ENCODE measurements at regions not wholly inside any gene's neighbourhood (a gene's known extent, or its start where the extent isn't known, plus 50 kb on each side); places are given as distances from the start of the nearest gene placed in this dataset.

GRCh38 chr22:48051796-48052620, 1289.6 kb downstream of the TBC1D22A start:
- TF ChIP-seq EP300 (IDR thresholded peaks at IDR 0.05) = no peak
- TF ChIP-seq POLR2A (IDR thresholded peaks at IDR 0.05) = no peak
- no peak for TF ChIP-seq POLR2AphosphoS5 (IDR thresholded peaks at IDR 0.05)
- TF ChIP-seq, protein P1, sequence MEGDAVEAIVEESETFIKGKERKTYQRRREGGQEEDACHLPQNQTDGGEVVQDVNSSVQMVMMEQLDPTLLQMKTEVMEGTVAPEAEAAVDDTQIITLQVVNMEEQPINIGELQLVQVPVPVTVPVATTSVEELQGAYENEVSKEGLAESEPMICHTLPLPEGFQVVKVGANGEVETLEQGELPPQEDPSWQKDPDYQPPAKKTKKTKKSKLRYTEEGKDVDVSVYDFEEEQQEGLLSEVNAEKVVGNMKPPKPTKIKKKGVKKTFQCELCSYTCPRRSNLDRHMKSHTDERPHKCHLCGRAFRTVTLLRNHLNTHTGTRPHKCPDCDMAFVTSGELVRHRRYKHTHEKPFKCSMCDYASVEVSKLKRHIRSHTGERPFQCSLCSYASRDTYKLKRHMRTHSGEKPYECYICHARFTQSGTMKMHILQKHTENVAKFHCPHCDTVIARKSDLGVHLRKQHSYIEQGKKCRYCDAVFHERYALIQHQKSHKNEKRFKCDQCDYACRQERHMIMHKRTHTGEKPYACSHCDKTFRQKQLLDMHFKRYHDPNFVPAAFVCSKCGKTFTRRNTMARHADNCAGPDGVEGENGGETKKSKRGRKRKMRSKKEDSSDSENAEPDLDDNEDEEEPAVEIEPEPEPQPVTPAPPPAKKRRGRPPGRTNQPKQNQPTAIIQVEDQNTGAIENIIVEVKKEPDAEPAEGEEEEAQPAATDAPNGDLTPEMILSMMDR (IDR thresholded peaks at IDR 0.05) = no peak
- WGBS, 5 donors = 87 to 92% (median 88%) methylated on average over 7 to 11 of the region's 11 CpGs
- H3K27me3 ChIP-seq = peaks cover 0 to 29% (median 0%) of the 10 kb centered on the region in 3 donors

DNA sequence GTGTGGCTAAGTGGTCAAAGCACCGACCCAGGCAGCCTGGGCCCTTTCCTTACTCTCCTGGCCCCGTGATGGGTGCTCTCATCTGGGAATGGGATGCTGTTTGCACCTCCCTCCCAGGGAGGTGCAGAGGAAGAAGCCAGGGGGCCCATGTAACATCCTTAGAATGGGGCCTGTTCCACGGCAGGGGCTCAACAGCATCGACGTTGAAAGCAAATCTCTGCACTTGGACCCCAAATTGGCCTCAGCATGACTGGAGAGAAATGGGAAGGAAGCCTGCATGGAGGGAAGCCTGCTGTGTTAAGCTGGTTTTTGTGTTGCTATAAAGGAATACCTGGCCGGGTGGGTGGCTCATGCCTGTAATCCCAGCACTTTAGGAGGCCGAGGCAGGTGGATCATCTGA, 1288.4 kb downstream of the TBC1D22A start:
- WGBS, 5 donors = 74 to 91% (median 87%) methylated on average over 7 of the region's 7 CpGs
- intact Hi-C loops (cut with DNase I; ENCODE audit: low total_unique reads) = no loop called here
- TF ChIP-seq POLR2A (IDR thresholded peaks at IDR 0.05) (no peak), EP300 (IDR thresholded peaks at IDR 0.05) (no peak), POLR2AphosphoS5 (IDR thresholded peaks at IDR 0.05) (no peak)
- TF ChIP-seq, protein P1 (IDR thresholded peaks at IDR 0.05) = no peak

More at GRCh38 chr22:48051796-48052620, 1289.6 kb downstream of the TBC1D22A start:
- intact Hi-C loops (cut with DNase I; ENCODE audit: low total_unique reads) = no loop called here
- H3K9me3 ChIP-seq = no peaks in the 10 kb centered on the region
- no peak for DNase-seq
- no peaks in the 10 kb centered on the region for H3K36me3 ChIP-seq
- no peak overlapping the region for H3K4me3 ChIP-seq
- no peak overlapping the region for H3K27ac ChIP-seq
- H3K4me1 ChIP-seq = no peaks in the 10 kb centered on the region

DNA sequence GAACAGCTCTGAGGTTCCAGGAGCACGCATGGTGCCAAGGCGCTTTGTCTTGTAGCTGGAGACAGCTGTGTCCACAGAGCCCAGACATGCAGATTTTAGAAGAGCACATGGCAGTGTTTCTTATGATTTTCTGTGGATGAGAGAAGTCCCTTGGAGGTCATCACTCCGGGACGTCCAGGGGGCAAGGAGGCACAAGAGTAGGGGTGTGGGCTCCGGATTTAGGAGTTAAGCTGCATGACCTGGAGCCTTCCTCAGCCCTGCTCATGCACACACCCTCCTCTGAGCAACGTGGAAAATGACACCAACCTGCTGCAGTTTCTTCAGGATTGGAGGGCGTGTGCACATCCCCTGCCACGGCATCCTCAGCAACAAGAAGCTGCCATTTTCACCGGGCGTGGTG, 1286.7 kb downstream of the TBC1D22A start:
- Histone ChIP-seq H3K9me3 (no peaks in the 10 kb centered on the region), H3K4me1 (no peaks in the 10 kb centered on the region), H3K36me3 (no peaks in the 10 kb centered on the region), H3K4me3 (no peak overlapping the region), H3K27ac (no peak overlapping the region), H3K27me3 (peaks cover 0 to 24% (median 0%) of the 10 kb centered on the region in 3 donors)
- no peak for DNase-seq
- 60 to 74% (median 70%) methylated on average over 10 of the region's 10 CpGs for WGBS, 5 donors
- intact Hi-C loops (cut with DNase I; ENCODE audit: low total_unique reads) = no loop called here
- TF ChIP-seq EP300 (IDR thresholded peaks at IDR 0.05) (no peak), POLR2A (IDR thresholded peaks at IDR 0.05) (no peak), POLR2AphosphoS5 (IDR thresholded peaks at IDR 0.05) (no peak)
- TF ChIP-seq, protein P1 (IDR thresholded peaks at IDR 0.05) = no peak

More for the DNA sequence above, 1288.4 kb downstream of the TBC1D22A start:
- no peaks in the 10 kb centered on the region for H3K9me3 ChIP-seq
- H3K27ac ChIP-seq = no peak overlapping the region
- no peak overlapping the region for H3K4me3 ChIP-seq
- no peak for DNase-seq
- H3K27me3 ChIP-seq = peaks cover 0 to 23% (median 0%) of the 10 kb centered on the region in 3 donors
- H3K4me1 ChIP-seq = no peaks in the 10 kb centered on the region
- no peaks in the 10 kb centered on the region for H3K36me3 ChIP-seq

- Histone ChIP-seq H3K36me3 (no peaks in the 10 kb centered on the region), H3K27ac (no peak overlapping the region), H3K9me3 (no peaks in the 10 kb centered on the region), H3K4me1 (no peaks in the 10 kb centered on the region), H3K27me3 (peaks cover 0 to 24% (median 0%) of the 10 kb centered on the region in 3 donors), H3K4me3 (no peak overlapping the region)
- no peak for TF ChIP-seq POLR2AphosphoS5 (IDR thresholded peaks at IDR 0.05)
- no peak for TF ChIP-seq EP300 (IDR thresholded peaks at IDR 0.05)
- TF ChIP-seq POLR2A (IDR thresholded peaks at IDR 0.05) = no peak
- TF ChIP-seq, protein P1 (IDR thresholded peaks at IDR 0.05) = no peak
- WGBS, 5 donors = 80 to 94% (median 80%) methylated on average over 8 to 9 of the region's 9 CpGs
- DNase-seq = no peak
- intact Hi-C loops (cut with DNase I; ENCODE audit: low total_unique reads) = no loop called here
These were observed 1285.5 kb downstream of the TBC1D22A start for GRCh38 chr22:48047722-48048500.
